ENCODE measurements at regions not wholly inside any gene's neighbourhood (a gene's known extent, or its start where the extent isn't known, plus 50 kb on each side); places are given as distances from the start of the nearest gene placed in this dataset.

GRCh38 chr5:104967806-104968410, 1405.3 kb upstream of the NUDT12 start:
- TF ChIP-seq CTCF (IDR thresholded peaks at IDR 0.05; ENCODE audit: poor library complexity) (no peak), EZH2 (IDR thresholded peaks at IDR 0.05; ENCODE audit: borderline replicate concordance) (no peak), EZH2phosphoT487 (IDR thresholded peaks at IDR 0.05; ENCODE audit: low read depth, severe bottlenecking, unreplicated experiment) (no peak)
